GM10266 (cell line): ENCODE measurements at regions not wholly inside any gene's neighbourhood (a gene's known extent, or its start where the extent isn't known, plus 50 kb on each side); places are given as distances from the start of the nearest gene placed in this dataset.
A peak's percentile ranks its signal among the peaks of the same experiment; 100 is the strongest.

Experiments
- DNase-seq: peaks from one replicate; pipeline ENCODE4 v3.0.0; 2012; ENCODE audit errors: extremely low spot score
- TF ChIP-seq, protein P1 (sequence below): IDR thresholded peaks from 2 replicates; pipeline ENCODE4 v1.5.1; 2012; ENCODE audit warnings: mild to moderate bottlenecking, low read depth; ENCODE audit not compliant: control insufficient read depth, insufficient read depth; ENCODE audit errors: missing control alignments

DNA sequence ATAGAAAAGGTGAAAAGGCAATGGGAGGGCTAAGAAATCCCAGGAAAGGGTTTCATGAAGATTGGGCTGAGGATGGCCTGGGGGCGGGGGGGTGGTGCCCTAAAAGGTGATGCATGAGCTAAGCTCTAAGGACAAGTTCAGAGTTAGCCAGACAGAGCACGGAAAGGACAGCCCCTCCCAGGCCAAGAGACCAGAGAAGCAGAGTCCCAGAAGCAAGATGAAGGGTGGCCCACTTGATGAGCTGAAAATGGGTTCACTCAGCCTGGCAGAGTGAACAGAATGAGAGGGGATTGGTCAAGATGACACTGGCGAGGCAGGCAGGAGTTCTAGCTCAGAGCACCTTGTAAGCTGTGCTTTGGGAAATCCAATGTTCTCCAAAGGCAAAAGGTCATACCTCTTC, 89.4 kb upstream of the GPR26 start:
- DNase-seq = no peak

DNA sequence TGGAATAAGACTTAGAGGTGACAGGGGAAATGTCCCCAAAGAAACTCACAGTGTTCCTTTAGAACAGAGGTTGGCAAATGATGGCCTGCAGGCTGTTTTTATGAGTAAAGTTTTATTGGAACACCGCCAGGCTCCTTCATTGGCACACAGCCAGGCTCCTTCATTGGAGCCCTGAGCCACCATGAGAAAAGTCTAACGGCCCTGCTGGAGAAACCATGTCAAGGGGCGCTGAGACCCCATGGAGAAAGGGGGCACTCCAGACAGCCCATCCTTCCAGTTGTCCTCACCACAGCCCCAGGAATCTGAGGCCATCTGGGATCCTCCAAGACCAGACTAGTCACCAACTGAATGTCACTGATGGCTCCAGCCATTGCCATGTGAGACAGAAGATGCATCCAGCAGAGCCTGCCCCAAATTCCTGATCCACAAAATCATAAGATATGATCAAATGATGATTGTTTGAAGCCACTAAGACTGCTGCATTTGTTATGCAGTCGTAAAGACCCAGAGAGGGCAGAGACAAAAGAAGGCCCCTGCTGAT, 88.2 kb upstream of the GPR26 start:
- no peak for DNase-seq
- TF ChIP-seq, protein P1, sequence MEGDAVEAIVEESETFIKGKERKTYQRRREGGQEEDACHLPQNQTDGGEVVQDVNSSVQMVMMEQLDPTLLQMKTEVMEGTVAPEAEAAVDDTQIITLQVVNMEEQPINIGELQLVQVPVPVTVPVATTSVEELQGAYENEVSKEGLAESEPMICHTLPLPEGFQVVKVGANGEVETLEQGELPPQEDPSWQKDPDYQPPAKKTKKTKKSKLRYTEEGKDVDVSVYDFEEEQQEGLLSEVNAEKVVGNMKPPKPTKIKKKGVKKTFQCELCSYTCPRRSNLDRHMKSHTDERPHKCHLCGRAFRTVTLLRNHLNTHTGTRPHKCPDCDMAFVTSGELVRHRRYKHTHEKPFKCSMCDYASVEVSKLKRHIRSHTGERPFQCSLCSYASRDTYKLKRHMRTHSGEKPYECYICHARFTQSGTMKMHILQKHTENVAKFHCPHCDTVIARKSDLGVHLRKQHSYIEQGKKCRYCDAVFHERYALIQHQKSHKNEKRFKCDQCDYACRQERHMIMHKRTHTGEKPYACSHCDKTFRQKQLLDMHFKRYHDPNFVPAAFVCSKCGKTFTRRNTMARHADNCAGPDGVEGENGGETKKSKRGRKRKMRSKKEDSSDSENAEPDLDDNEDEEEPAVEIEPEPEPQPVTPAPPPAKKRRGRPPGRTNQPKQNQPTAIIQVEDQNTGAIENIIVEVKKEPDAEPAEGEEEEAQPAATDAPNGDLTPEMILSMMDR = no peak

More for the DNA sequence above, 89.4 kb upstream of the GPR26 start:
- TF ChIP-seq, protein P1 = no peak

DNA sequence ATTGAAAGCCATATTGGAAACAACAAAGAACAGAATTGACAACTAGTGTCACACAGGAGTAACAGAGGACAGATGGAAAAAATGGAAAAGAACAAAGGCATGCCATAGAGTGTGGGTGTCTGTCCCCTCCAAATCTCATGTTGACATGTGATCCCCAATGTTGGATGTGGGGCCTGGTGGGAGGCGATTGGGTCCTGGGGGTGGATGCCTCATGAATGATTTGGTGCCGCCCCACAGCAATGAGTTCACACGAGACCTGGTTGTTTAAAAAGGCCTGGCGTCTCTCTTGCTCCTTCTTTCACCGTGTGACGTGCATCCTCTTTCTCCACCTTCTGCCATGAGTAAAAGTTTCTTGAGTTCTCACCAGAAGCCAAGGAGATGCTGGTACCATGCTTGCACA, 87.4 kb upstream of the GPR26 start:
- TF ChIP-seq, protein P1 = no peak
- no peak for DNase-seq

DNA sequence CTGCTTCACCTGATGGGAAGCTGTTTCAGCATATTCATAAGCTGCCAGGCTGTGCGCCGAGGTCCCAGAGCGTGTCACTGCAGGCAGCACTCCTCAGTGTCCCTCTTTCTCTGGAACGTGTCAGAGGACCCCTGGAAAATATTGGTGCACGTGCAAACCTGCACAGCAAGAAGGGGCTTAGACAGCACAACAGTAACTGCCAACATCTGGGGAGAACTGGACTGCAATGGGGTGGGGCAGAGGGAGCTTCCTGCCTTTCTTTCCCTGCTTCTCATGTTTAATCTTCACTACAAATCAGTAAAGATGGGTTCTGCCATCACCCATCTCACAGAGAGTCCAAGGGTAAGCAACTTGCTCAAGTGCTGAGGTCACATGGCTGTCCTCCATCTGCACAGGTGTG, 86.5 kb upstream of the GPR26 start:
- TF ChIP-seq, protein P1 = no peak
- DNase-seq = no peak

DNA sequence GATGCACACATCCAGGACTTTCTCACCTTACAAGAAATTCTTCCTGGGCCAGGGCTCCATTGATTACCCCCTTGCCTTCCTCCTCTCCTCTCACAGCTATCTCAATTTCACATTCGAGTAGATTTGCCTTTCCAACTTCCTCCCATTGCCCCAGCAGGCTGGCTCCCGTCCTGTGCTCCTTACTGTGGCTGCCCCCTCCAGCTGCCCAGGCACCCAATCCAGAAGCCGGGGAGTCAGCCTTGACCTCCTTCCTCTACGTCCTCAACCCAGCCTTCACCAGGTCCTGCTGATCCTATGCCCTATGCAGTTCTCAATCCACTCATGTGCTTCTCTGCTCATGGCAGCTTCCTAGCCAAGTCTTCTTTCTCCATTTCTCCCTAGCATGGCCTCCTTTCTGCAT, 85.7 kb upstream of the GPR26 start:
- TF ChIP-seq, protein P1 = no peak
- DNase-seq = no peak

DNA sequence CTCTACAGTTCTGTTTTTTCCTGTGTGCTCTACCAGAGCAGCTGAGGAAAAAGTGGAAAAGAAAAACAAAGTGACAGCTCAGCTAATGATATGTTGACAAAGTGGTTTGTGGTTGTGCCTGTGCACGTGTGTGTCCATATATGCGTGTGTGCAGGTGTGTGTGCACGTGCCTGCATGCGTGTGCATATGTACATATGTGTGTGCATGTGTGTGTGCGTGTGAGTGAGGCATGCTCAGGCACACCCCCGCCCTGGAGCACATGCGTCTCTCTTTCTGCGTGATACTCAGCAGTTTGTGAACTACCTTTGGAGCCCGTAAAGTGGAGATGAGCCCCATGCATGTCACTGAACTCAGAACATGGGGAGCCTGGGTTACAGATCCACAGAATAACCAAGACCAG, 84.5 kb upstream of the GPR26 start:
- DNase-seq = no peak
- TF ChIP-seq, protein P1 = peak; percentile 11

DNA sequence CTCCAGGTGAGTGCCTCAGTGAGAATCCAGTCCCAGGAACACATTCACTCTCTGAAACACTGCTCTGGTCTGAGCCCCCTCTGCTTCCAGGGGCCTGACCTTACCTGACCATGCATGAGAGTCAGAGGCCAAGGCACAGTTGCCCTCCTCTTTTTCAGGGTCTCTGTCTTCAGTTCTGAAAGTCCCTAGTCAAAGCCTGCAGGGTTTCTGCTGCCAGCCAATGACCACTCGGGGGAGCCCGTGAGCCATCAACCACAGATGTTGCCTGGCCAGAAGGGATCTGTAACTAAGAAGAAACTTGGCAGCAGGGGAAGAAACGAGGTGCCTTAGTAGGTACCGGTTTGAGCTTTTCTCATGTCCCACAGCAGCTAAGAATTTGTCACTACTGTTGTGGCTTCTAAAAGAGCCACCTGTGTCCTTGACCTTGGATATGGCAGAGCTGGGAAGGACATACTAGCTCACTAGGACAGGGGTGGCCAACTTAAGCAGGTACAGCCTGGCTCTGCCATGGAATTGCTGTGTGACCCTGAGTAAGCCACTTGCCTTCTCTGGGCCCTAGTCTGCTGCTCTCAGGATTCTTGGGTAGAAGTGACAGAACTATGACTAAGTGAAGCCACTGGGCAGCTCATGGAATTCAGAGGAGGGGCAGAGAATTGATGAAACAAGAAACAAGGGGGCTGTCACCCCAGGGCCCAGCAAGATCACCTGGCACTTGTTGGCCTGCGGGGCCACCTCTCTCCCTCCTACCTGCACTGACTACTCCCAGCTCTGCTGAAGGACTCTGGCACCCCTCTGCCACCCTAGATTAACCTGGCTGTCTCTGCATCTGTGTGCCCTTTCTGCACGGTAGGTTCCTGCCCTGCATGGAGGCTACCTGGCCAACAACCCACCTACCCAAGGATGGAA, 83.8 kb upstream of the GPR26 start:
- peak; percentile 75 for DNase-seq
- TF ChIP-seq, protein P1 = peak; percentile 91
